MCF 10A (cell line): ENCODE measurements at regions not wholly inside any gene's neighbourhood (a gene's known extent, or its start where the extent isn't known, plus 50 kb on each side); places are given as distances from the start of the nearest gene placed in this dataset.

Experiments
- BruUV-seq: library from RNA; stranded (reverse); fragments of 400-500 nt; replicated peaks from 2 replicates; lab custom pipeline; 2021; lab: Mats Ljungman, UMichigan
- CTCF ChIA-PET: fragments of 300-600 bp; sonication (Branson Sonifier 250); formaldehyde crosslinking; extraction: SDS; loops from one replicate; lab custom pipeline; 2021; ENCODE audit warnings: antibody characterized with exemption, inconsistent platforms; lab: Yijun Ruan, JAX
- POLR2A ChIA-PET: fragments of 300-600, 350-650 bp; sonication (Branson Sonifier 250); formaldehyde crosslinking; extraction: SDS; loops from one replicate; lab custom pipeline; 2020; ENCODE audit warnings: antibody characterized with exemption, inconsistent platforms; lab: Yijun Ruan, JAX
- DNase-seq: peaks from one replicate; pipeline ENCODE4 v3.0.0-alpha.2; 2018; ENCODE audit not compliant: unreplicated experiment
- H3K27ac Mint-ChIP-seq: one replicate; pipeline ENCODE4 v1.8.0; 2022; ENCODE audit warnings: mild to moderate bottlenecking, low read depth, mixed read lengths; ENCODE audit not compliant: unreplicated experiment
- H3K27me3 Mint-ChIP-seq: one replicate; pipeline ENCODE4 v1.8.0; 2022; ENCODE audit warnings: mixed read lengths; ENCODE audit not compliant: insufficient read depth, unreplicated experiment
- H3K36me3 Mint-ChIP-seq: one replicate; pipeline ENCODE4 v1.8.0; 2022; ENCODE audit warnings: mild to moderate bottlenecking, moderate library complexity, mixed read lengths; ENCODE audit not compliant: insufficient read depth, unreplicated experiment
- H3K4me1 Mint-ChIP-seq: one replicate; pipeline ENCODE4 v1.8.0; 2022; ENCODE audit warnings: mixed read lengths; ENCODE audit not compliant: insufficient read depth, unreplicated experiment
- H3K4me3 Mint-ChIP-seq: one replicate; pipeline ENCODE4 v1.8.0; 2022; ENCODE audit warnings: mild to moderate bottlenecking, moderate library complexity, mixed read lengths; ENCODE audit not compliant: unreplicated experiment
- H3K9me3 Mint-ChIP-seq: one replicate; pipeline ENCODE4 v1.8.0; 2022; ENCODE audit warnings: mixed read lengths; ENCODE audit not compliant: unreplicated experiment
- intact Hi-C: fragments of 100-400 bp; cut with micrococcal nuclease; formaldehyde crosslinking; loops from 2 replicates; pipeline ENCODE4 v1.14.1; 2022
- TF ChIP-seq, protein P1 (sequence below): fragments of 200-600 bp; IDR thresholded peaks from one replicate; pipeline ENCODE4 v1.8.0; 2022; ENCODE audit warnings: antibody characterized with exemption, mild to moderate bottlenecking; ENCODE audit not compliant: unreplicated experiment

DNA sequence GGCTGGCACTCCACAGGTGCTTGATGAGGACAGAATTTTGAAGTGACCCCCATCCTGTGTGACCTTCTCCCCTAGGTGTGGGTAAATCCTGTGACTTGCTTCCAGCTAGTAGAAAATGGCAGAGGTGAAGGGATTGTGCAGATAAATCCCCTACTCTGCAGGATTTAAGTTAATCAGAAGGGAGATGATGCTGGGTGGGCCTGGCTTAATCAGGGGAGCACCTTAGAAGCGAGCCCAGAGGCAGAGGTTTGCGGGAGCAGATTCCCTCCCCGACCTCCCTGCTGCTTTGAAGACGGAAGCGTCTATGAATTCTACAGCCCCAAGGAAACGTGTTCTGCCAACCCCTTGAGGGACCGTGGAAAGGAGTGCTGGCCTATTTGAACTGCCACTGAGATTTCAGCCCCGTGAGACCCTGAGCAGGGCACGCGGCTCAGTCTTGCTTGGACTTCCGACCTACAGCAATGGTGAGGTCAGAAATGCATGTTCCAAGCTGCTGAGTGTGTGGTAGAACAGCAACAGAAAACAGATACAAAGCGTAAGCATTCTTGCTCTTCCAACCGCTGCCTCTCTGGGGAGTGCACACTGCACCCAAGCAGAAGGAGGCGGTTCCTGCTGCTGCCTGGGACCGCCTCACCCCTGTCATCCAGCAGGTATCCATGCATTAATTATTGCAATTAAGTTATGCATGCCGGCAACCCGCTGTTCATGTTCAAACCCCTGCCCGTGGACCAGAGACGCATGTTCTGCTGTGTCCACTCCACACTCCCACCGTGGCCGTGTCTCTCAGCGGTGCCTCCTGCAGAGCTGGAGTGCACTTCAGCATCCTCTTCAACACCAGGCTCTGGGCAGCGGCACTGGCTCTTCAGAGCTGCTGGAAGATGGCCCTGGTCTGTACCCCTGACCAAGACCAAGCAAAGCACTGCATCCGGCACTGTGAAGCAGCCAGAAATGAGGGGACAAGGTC, 54.6 kb upstream of the RXRA start:
- CTCF ChIA-PET = no interaction called here
- POLR2A ChIA-PET = no interaction called here
- BruUV-seq = no TSS peak
- Mint-ChIP-seq H3K4me1 (no peaks in the 10 kb centered on the region), H3K27ac (no peak overlapping the region), H3K27me3 (peaks cover 53% of the 10 kb centered on the region), H3K4me3 (no peak overlapping the region), H3K9me3 (peaks cover 3% of the 10 kb centered on the region), H3K36me3 (no peaks in the 10 kb centered on the region)
- TF ChIP-seq, protein P1, sequence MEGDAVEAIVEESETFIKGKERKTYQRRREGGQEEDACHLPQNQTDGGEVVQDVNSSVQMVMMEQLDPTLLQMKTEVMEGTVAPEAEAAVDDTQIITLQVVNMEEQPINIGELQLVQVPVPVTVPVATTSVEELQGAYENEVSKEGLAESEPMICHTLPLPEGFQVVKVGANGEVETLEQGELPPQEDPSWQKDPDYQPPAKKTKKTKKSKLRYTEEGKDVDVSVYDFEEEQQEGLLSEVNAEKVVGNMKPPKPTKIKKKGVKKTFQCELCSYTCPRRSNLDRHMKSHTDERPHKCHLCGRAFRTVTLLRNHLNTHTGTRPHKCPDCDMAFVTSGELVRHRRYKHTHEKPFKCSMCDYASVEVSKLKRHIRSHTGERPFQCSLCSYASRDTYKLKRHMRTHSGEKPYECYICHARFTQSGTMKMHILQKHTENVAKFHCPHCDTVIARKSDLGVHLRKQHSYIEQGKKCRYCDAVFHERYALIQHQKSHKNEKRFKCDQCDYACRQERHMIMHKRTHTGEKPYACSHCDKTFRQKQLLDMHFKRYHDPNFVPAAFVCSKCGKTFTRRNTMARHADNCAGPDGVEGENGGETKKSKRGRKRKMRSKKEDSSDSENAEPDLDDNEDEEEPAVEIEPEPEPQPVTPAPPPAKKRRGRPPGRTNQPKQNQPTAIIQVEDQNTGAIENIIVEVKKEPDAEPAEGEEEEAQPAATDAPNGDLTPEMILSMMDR = no peak
- intact Hi-C loops = no loop called here
- no peak for DNase-seq

DNA sequence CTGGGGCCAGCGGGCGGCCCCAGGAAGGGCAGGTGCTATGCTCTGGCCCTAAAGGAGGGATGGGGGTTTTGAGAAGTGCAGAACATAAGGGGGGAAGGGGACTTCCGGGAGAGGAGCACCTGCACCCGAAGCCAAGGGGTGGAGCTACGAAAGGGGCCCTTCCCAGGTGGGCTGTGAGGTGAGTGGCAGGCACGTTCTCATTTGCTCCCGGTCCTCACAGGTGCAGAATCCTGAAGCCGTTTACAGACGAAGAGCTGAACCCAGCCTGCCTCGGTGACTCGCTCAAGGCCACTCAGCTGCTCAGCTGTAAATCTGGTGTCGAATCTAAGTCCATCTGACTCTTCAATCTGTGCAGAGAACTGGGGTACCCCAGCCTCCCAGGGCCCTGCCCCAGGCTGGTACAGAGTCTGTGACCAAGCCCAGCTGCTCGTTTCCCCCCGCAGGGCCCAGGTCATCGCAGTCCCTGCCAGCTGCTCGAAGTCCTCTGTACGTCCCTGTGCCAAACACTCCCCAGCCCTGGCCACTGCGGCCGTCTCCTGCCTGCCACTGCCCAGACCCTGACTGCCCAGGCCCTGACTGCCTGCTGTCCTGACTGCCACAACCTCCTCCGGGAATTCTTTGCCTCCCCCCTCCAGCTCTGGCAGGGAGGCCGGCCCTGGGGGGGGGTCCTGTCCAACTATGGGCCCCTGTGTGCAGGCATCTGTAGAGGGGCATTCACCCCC, 53.8 kb upstream of the RXRA start:
- POLR2A ChIA-PET = no interaction called here
- Mint-ChIP-seq H3K9me3 (no peaks in the 10 kb centered on the region), H3K27me3 (peaks cover 53% of the 10 kb centered on the region), H3K4me3 (no peak overlapping the region), H3K4me1 (no peaks in the 10 kb centered on the region), H3K36me3 (no peaks in the 10 kb centered on the region), H3K27ac (no peak overlapping the region)
- CTCF ChIA-PET = no interaction called here
- no TSS peak for BruUV-seq
- no peak for DNase-seq
- TF ChIP-seq, protein P1 = no peak
- intact Hi-C loops = no loop called here

DNA sequence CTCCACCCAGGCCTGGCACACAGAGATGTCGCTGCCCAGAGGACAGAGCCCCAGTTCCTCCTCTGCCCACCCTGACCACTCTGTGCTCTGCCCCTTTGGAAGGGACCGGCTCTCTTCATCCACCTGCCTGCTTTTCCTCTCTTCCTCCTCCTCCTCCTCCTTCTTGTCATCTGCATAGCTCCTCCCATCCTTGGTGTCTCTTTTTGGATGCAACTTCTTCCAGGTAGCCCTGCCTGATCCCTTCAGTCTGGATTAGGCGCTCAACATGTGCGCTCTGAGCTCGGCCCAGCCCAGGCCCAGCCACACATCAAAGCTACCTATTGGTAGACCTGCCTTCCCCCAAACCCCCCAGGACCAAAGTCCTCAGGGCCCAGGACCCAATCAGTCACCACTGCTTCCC, 52.6 kb upstream of the RXRA start:
- no peaks in the 10 kb centered on the region for H3K36me3 Mint-ChIP-seq
- H3K27ac Mint-ChIP-seq = no peak overlapping the region
- CTCF ChIA-PET = interaction anchor here (0.6 kb wide), 1 partner anchor 508 kb away, joined by 3 read pairs; no protein-coding TSS in a partner anchor
- no TSS peak for BruUV-seq
- H3K9me3 Mint-ChIP-seq = no peaks in the 10 kb centered on the region
- H3K4me3 Mint-ChIP-seq = no peak overlapping the region
- DNase-seq = no peak
- intact Hi-C loops = no loop called here
- peaks cover 53% of the 10 kb centered on the region for H3K27me3 Mint-ChIP-seq
- H3K4me1 Mint-ChIP-seq = no peaks in the 10 kb centered on the region
- TF ChIP-seq, protein P1 = no peak
- POLR2A ChIA-PET = no interaction called here

DNA sequence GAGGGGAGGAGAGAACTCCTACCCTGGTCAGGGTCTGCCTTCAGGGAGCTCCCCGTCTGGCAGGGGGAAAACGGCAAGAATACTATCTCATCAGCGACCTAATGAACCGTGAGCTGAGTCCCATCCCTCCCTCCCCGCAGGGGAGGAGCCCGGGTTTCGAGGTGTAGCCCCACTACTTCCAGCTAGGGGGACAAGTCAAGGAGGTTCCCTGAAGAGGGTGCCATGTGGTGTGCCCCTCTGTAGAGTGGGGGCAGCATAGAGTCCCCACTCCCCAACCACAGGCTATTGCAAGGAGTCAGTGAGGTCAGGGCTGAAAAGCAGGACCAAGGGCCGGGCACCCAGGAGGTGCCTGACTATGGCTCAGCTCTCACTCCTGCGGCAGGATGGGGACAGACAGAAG, 50.9 kb upstream of the RXRA start:
- H3K4me3 Mint-ChIP-seq = no peak overlapping the region
- H3K9me3 Mint-ChIP-seq = no peaks in the 10 kb centered on the region
- no peaks in the 10 kb centered on the region for H3K36me3 Mint-ChIP-seq
- intact Hi-C loops = no loop called here
- peaks cover 42% of the 10 kb centered on the region for H3K27me3 Mint-ChIP-seq
- ChIA-PET CTCF (no interaction called here), POLR2A (no interaction called here)
- no TSS peak for BruUV-seq
- H3K4me1 Mint-ChIP-seq = no peaks in the 10 kb centered on the region
- DNase-seq = no peak
- TF ChIP-seq, protein P1 = no peak
- H3K27ac Mint-ChIP-seq = no peak overlapping the region
